Smooth muscle cell of the brain vasculature (primary cell): ENCODE measurements at regions not wholly inside any gene's neighbourhood (a gene's known extent, or its start where the extent isn't known, plus 50 kb on each side); places are given as distances from the start of the nearest gene placed in this dataset.

Experiments used
- DNase-seq: peaks from one replicate; pipeline ENCODE4 v3.0.0-alpha.2; 2012; ENCODE audit warnings: low read depth, low spot score

DNA sequence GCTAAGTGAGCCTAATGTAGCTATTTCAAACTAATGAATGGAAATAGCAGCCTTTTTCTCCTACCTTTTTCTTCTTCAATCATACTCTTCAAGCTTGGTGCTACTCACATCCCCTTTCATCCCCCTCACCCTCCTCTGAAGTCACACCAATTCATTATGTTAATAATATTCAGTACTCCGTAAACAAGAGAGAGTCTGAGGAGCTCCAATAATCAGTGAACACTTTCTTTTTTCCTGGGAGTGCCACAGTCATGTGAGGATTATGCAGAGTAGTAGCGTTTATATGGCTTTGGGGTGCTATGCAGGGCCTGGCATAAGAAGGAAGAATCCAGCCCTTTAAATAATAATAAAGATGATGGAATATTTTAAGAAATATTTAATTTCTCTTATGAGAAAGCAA is 354.3 kb upstream of the CTNND2 start:
- no peak for DNase-seq

- no peak for DNase-seq
Measured at GRCh38 chr5:12250454-12250853, 346.2 kb upstream of the CTNND2 start.

- no peak for DNase-seq
Measured at GRCh38 chr5:12248831-12249230, 344.6 kb upstream of the CTNND2 start.

GRCh38 chr5:12246036-12246435 is 341.8 kb upstream of the CTNND2 start:
- no peak for DNase-seq

GRCh38 chr5:12245429-12245828 is 341.2 kb upstream of the CTNND2 start:
- DNase-seq: no peak

- DNase-seq: no peak
Measured at GRCh38 chr5:12242950-12243888, 339.0 kb upstream of the CTNND2 start.

DNA sequence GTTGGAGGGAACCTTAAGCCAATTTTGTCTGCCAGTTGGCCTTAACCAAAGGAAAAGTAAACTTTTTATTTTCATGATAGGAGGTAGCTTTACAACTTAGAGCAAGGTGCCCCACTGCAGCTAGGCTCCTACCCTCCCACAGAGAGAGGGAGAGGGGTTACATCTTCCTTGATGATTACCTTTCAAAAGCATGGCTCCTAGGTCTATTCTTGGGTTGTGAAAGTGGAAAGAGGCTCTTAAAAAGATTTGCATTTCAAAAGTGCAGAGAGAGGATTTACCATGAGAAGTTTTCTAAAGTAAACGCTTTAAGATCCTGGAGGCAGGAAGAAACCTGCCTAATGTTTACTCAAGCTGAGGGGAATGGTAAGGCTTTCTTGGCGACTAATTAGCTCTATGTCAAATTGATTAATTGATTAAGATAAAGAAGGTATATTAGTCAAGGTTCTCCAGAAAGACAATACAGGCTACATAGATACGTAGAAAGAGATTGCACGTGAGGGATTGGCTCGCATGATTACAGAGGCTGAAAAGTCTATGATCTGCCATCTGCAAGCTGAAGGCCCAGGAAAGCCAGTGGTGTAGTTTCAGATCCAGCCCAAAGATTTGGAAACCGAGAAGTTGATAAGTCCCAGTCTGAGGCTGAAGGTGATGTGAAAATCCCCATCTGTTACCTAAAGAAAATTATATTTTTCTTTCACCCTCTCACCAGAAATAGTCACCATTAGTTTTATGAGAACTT is 333.8 kb upstream of the CTNND2 start:
- no peak for DNase-seq

DNA sequence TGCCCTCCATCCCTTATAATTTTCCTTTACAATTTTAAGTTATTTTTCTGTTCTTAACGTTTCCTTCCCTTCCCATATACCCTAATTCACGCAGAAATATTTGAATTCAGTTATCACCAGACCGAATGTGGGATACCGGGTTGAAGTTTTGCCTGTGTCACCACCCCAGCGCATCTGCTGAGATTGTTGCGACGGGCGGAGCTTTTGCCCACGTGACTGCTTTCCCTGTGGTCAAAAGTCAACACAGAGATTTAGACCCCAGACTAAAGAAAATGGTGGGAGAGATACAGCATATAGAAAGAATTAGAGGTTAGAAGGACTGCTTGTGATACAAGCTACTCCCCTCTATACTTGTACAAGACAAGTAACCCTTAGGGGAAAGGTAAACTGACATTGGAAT is 326.4 kb upstream of the CTNND2 start:
- DNase-seq: no peak

GRCh38 chr5:12217039-12217438 is 312.8 kb upstream of the CTNND2 start:
- DNase-seq: no peak

GRCh38 chr5:12214267-12215015 is 310.2 kb upstream of the CTNND2 start:
- no peak for DNase-seq

- no peak for DNase-seq
Measured at GRCh38 chr5:12208366-12209100, 304.3 kb upstream of the CTNND2 start.

- DNase-seq: no peak
Measured at GRCh38 chr5:12204761-12205160, 300.5 kb upstream of the CTNND2 start.

GRCh38 chr5:12193536-12193935 is 289.3 kb upstream of the CTNND2 start:
- no peak for DNase-seq

- DNase-seq: no peak
Measured at GRCh38 chr5:12183003-12183402, 278.8 kb upstream of the CTNND2 start.

GRCh38 chr5:12177851-12178250 is 273.6 kb upstream of the CTNND2 start:
- DNase-seq: no peak

- no peak for DNase-seq
Measured at GRCh38 chr5:12177225-12177624, 273.0 kb upstream of the CTNND2 start.

DNA sequence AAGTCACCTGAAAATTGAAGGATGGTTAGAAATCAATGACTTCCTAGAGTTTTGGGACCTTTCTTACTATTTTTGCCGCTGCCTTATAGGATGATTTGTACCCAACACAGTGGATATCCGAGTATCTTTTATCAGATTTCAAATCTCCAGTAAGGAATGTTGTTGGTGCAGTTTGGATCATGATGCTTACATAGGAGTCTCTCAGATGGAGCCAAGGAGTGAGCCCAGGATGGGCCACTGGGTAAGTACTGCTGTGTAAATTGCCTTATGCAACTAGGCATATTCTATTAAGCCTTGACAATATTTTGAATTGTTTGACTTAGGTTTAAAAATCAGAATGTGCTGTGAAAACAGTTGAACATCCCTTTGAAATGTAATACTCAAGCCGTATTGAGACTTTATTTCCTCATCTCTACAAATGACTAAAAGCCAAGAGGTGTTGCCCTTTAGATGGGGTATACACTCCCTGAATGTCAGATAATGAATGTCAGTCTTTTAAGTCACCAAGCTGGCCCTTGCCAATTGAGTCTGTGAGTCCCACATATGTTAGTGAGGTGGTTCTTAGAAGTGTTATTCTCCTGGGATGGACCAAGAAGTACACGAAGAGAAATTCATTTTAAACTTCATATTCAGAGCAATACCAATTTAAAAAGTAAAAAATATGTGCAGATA is 271.8 kb upstream of the CTNND2 start:
- no peak for DNase-seq

DNA sequence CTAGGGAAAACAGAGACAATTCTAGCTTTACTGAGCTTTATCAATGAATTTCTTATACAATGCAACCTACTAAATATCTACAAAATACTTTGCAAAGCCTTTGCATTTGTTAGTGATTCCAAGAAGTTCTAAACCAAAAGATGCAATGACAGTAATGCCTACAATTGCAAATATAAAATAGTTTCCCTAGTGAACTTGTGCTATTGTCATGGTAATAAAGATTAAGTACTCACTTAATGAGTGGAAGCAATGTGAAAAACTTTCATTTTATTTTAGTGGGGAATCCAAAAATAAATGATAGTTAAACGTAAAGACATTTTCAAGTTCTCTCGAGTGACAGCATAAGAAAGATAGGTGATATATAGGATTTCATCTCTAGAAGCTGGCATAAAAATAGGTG is 270.5 kb upstream of the CTNND2 start:
- DNase-seq: no peak

DNA sequence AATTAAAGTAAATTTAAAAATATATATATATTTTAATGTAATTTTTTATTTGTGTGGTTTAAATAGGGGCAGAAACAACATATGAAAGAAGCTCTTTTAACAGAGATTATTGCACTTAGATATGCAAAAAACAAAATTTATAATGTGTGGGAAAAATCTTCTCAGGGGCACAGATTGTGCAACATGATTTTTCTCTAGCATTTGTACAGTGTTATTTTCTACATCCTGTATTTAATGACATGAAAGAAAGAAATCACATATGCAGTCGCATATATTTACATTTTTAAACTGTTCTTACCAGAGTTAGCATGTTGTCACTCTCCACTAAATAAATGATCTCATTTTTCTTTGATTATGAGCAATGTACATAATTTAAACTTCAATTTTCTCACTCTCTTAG is 265.3 kb upstream of the CTNND2 start:
- DNase-seq: no peak

GRCh38 chr5:12162863-12163262 is 258.6 kb upstream of the CTNND2 start:
- no peak for DNase-seq

DNA sequence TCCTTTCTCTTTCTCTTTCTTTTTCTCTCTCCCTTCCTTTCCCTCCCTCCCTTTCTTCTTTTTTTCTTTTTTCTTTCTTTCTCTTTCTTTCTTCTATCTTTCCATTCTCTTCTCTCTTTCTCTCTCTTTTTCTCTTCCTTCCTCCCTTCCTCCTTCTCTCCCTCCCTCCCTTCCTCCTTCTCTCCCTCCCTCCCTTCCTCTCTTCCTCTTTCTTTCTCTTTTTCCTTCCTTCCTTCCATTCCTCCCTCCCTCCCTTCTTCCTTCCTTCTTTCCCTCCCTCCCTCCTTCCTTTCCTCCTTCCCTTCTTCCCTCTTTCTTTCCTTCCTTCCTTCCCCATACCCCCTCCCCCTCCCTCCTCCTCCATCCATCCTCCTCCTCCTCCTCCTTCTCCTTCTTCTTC is 243.3 kb upstream of the CTNND2 start:
- no peak for DNase-seq
